ENCODE measurements at regions not wholly inside any gene's neighbourhood (a gene's known extent, or its start where the extent isn't known, plus 50 kb on each side); places are given as distances from the start of the nearest gene placed in this dataset.

DNA sequence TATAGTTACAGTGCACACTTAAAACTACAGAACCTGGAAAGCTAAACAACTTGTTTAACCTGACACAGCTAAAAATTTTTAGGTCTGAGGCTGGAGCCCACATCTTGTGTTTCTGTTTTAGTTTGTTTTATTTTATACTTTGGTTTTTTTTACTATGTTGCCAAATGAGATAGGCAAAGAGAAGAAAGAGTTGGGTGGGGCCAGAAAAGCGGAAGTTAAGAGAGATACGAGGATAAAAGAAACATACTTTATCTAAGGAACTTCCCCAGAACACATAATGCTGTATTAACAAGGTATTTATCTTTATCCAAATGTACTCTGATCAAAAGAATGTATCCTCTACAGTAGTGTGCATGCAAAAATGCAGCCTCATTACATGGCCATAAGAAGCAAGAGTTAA, 1145.7 kb downstream of the EPHA3 start:
- BruUV-seq (replicated peaks), result no TSS peak
- DNase-seq (ENCODE audit: extremely low read depth in 1 of 4, low spot score in 3 of 4) (no peak), FAIRE-seq (no peak), ATAC-seq (no peak)
- H3K4me2 ChIP-seq (ENCODE audit: insufficient read depth, low read length), result no peak overlapping the region
- 0% methylated on average over 2 of the region's 2 CpGs for WGBS (ENCODE audit: insufficient coverage, low coverage, missing lambda C conversion rate)
- no peak overlapping the region for H3K27ac ChIP-seq (ENCODE audit: extremely low read depth, low read depth, low read length)
- CTCF ChIA-PET (ENCODE audit: low intra/inter-chr PET ratio), result no interaction called here
- no peak overlapping the region for H3K9ac ChIP-seq (ENCODE audit: insufficient read depth in 1 of 2, low read depth in 2 of 2, low read length in 2 of 2)
- H3K9me1 ChIP-seq (ENCODE audit: control insufficient read depth, insufficient read depth, low read length), result no peaks in the 10 kb centered on the region
- POLR2A ChIA-PET, result no interaction called here
- H3K4me3 ChIP-seq, result no peak overlapping the region
- no peaks in the 10 kb centered on the region for H3K9me3 ChIP-seq (replicated peaks; ENCODE audit: control insufficient read depth, insufficient read depth, low read depth, low read length)
- no peak for TF ChIP-seq SRSF3 (IDR thresholded peaks at IDR 0.05; ENCODE audit: insufficient read depth, low read length)
- TF ChIP-seq CREB1 (IDR thresholded peaks at IDR 0.05), result no peak
- no peak for TF ChIP-seq CREB1 (CRISPR knock-in tag; IDR thresholded peaks at IDR 0.05)
- no peak for TF ChIP-seq ZNF174 (CRISPR knock-in tag; IDR thresholded peaks at IDR 0.05)
- no peak for TF ChIP-seq JUND (IDR thresholded peaks at IDR 0.05; ENCODE audit: borderline replicate concordance, low read depth, low read length)
- no peak for TF ChIP-seq JUND (tag; IDR thresholded peaks at IDR 0.05; ENCODE audit: borderline replicate concordance, low read depth, low read length)
- no peak for TF ChIP-seq LCOR (CRISPR knock-in tag; IDR thresholded peaks at IDR 0.05)
- TF ChIP-seq, protein P1, sequence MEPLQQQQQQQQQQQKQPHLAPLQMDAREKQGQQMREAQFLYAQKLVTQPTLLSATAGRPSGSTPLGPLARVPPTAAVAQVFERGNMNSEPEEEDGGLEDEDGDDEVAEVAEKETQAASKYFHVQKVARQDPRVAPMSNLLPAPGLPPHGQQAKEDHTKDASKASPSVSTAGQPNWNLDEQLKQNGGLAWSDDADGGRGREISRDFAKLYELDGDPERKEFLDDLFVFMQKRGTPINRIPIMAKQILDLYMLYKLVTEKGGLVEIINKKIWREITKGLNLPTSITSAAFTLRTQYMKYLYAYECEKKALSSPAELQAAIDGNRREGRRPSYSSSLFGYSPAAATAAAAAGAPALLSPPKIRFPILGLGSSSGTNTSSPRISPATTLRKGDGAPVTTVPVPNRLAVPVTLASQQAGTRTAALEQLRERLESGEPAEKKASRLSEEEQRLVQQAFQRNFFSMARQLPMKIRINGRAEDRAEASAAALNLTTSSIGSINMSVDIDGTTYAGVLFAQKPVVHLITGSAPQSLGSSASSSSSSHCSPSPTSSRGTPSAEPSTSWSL (CRISPR knock-in tag; IDR thresholded peaks at IDR 0.05; ENCODE audit: borderline replicate concordance), result no peak
- no peak for TF ChIP-seq RAD51 (IDR thresholded peaks at IDR 0.05; ENCODE audit: borderline replicate concordance, low read depth)
- no peaks in the 10 kb centered on the region for H4K20me1 ChIP-seq (replicated peaks; ENCODE audit: control insufficient read depth, insufficient read depth, low read length)
- in situ Hi-C loops (cut with MboI) (no loop called here), intact Hi-C loops (cut with micrococcal nuclease) (no loop called here)
- H3K36me3 ChIP-seq (ENCODE audit: control insufficient read depth, insufficient read depth, low read length), result no peaks in the 10 kb centered on the region
- no peaks in the 10 kb centered on the region for H3K4me1 ChIP-seq (replicated peaks in 1 of 2; ENCODE audit: control insufficient read depth in 2 of 2, insufficient read depth in 2 of 2, low read length in 2 of 2)
- H3K27me3 ChIP-seq (ENCODE audit: control insufficient read depth in 2 of 2, insufficient read depth in 2 of 2, low read length in 2 of 2), result no peaks in the 10 kb centered on the region
- H3K79me2 ChIP-seq (ENCODE audit: control insufficient read depth, insufficient read depth, low read length), result no peaks in the 10 kb centered on the region
- H2AFZ ChIP-seq (ENCODE audit: low read depth, low read length), result no peak overlapping the region
